GM12878 (cell line): ENCODE measurements at regions not wholly inside any gene's neighbourhood (a gene's known extent, or its start where the extent isn't known, plus 50 kb on each side); places are given as distances from the start of the nearest gene placed in this dataset.

Experiments used
- ATAC-seq: fragments of 200-7000 bp; cut with Tn5 transposase; 3 replicates; pipeline ENCODE4 v1.9.1; 2020; ENCODE audit warnings: mild to moderate bottlenecking, moderate library complexity
- BruUV-seq: library from RNA; stranded (reverse); fragments of 400-500 nt; replicated peaks from 2 replicates; lab custom pipeline; 2021; lab: Mats Ljungman, UMichigan
- CTCF ChIA-PET: fragments of 300-600 bp; sonication (Branson Sonifier 250); formaldehyde crosslinking; extraction: SDS; loops from one replicate; lab custom pipeline; 2021; ENCODE audit warnings: inconsistent platforms; lab: Yijun Ruan, JAX
- POLR2A ChIA-PET: fragments of 350-600 bp; formaldehyde crosslinking; extraction: SDS; loops from one replicate; lab custom pipeline; 2021; ENCODE audit warnings: inconsistent platforms; lab: Charles Lee
- RAD21 ChIA-PET: fragments of 300-600 bp; sonication (Branson Sonifier 250); formaldehyde crosslinking; loops from one replicate; lab custom pipeline; 2023; ENCODE audit warnings: antibody characterized with exemption; ENCODE audit not compliant: unreplicated experiment; lab: Charles Lee
- SMC1A ChIA-PET: fragments of 300-600 bp; sonication (Branson Sonifier 250); formaldehyde crosslinking; loops from one replicate; lab custom pipeline; 2023; ENCODE audit not compliant: unreplicated experiment, uncharacterized antibody; lab: Charles Lee
- DNase-seq: peaks from one replicate; pipeline ENCODE4 v3.0.0-alpha.2; 2011; ENCODE audit warnings: low read depth, low spot score
- FAIRE-seq: peaks from 3 replicates; lab custom pipeline; 2011; peaks lifted over from hg19 to GRCh38; lab: Jason Lieb, UNC
- H2AFZ ChIP-seq: 2 replicates; pipeline ENCODE4 v1.6.0; 2011; ENCODE audit warnings: low read depth, low read length, control low read depth; ENCODE audit not compliant: control insufficient read depth
- H3K27ac ChIP-seq: 2 replicates; pipeline ENCODE4 v1.5.1; 2011; ENCODE audit warnings: control low read depth; ENCODE audit not compliant: control insufficient read depth, insufficient read depth
- H3K27me3 ChIP-seq, 2 experiments: replicated peaks in 1 of 2; 2 replicates each; pipeline versions ENCODE4 v1.6.0 to v1.6.1; 2011; ENCODE audit warnings: low read length in 1 of 2; ENCODE audit not compliant: control insufficient read depth in 2 of 2, insufficient read depth in 2 of 2
- H3K36me3 ChIP-seq, 2 experiments: 2 replicates each; pipeline ENCODE4 v1.5.1; 2011; ENCODE audit warnings: low read length in 1 of 2; ENCODE audit not compliant: control insufficient read depth in 2 of 2, insufficient read depth in 2 of 2
- H3K4me1 ChIP-seq: 2 replicates; pipeline ENCODE4 v1.6.1; 2011; ENCODE audit warnings: mild to moderate bottlenecking, low read length, moderate library complexity, mixed read lengths; ENCODE audit not compliant: control insufficient read depth, insufficient read depth
- H3K4me2 ChIP-seq: 2 replicates; pipeline ENCODE4 v1.6.0; 2011; ENCODE audit warnings: control low read depth; ENCODE audit not compliant: control insufficient read depth, insufficient read depth
- H3K4me3 ChIP-seq: fragments of 200-600 bp; sonication (generic); 2 replicates; pipeline ENCODE4 v1.5.1; 2016
- H3K79me2 ChIP-seq: 2 replicates; pipeline ENCODE4 v1.6.0; 2011; ENCODE audit warnings: low read length; ENCODE audit not compliant: control insufficient read depth, insufficient read depth
- H3K9ac ChIP-seq: 2 replicates; pipeline ENCODE4 v1.8.0; 2011; ENCODE audit warnings: low read length, control low read depth, mixed read lengths; ENCODE audit not compliant: control insufficient read depth, insufficient read depth
- H3K9me3 ChIP-seq: replicated peaks from 3 replicates; pipeline ENCODE4 v1.5.1; 2011; ENCODE audit warnings: mild to moderate bottlenecking, low read length; ENCODE audit not compliant: control insufficient read depth, insufficient read depth
- H4K20me1 ChIP-seq: 2 replicates; pipeline ENCODE4 v1.6.0; 2011; ENCODE audit not compliant: control insufficient read depth, insufficient read depth
- CHD1 ChIP-seq: IDR thresholded peaks from 2 replicates; pipeline ENCODE4 v1.6.1; 2012; ENCODE audit warnings: low read depth, low read length, improper control_type of control experiment
- GATAD2B ChIP-seq: fragments of 450-650 bp; conservative IDR thresholded peaks from 2 replicates; pipeline ENCODE4 v1.6.1; 2017; ENCODE audit warnings: low read depth, mild to moderate bottlenecking, moderate library complexity
- MTA3 ChIP-seq: IDR thresholded peaks from 2 replicates; pipeline ENCODE4 v1.6.1; 2012; ENCODE audit warnings: low read length, inconsistent platforms, borderline replicate concordance
- NR2F1 ChIP-seq: fragments of 450-650 bp; conservative IDR thresholded peaks from 2 replicates; pipeline ENCODE4 v1.6.1; 2017; ENCODE audit warnings: mild to moderate bottlenecking
- NRF1 ChIP-seq: conservative IDR thresholded peaks from 2 replicates; pipeline ENCODE4 v1.6.1; 2011; ENCODE audit warnings: mild to moderate bottlenecking, low read depth, low read length, improper control_type of control experiment
- SIX5 ChIP-seq: IDR thresholded peaks from 2 replicates; pipeline ENCODE4 v1.6.1; 2011; ENCODE audit warnings: mild to moderate bottlenecking, low read depth, low read length, moderate library complexity; ENCODE audit not compliant: severe bottlenecking
- SMAD5 ChIP-seq: IDR thresholded peaks from 2 replicates; pipeline ENCODE4 v1.6.1; 2016; ENCODE audit warnings: antibody characterized with exemption, low read depth
- SUPT20H ChIP-seq: IDR thresholded peaks from 2 replicates; pipeline ENCODE4 v1.6.1; 2011; ENCODE audit warnings: low read depth, mild to moderate bottlenecking, low read length, moderate library complexity, borderline replicate concordance; ENCODE audit not compliant: control insufficient read depth
- WRNIP1 ChIP-seq: IDR thresholded peaks from 2 replicates; pipeline ENCODE4 v1.6.1; 2011; ENCODE audit warnings: low read depth, low read length, improper control_type of control experiment, borderline replicate concordance
- YBX1 ChIP-seq: fragments of 450-650 bp; IDR thresholded peaks from 2 replicates; pipeline ENCODE4 v1.6.1; 2016; ENCODE audit warnings: antibody characterized with exemption
- YY1 ChIP-seq: IDR thresholded peaks from 2 replicates; pipeline ENCODE4 v1.6.1; 2011; ENCODE audit warnings: low read depth, mild to moderate bottlenecking, low read length
- ZNF24 ChIP-seq: fragments of 450-650 bp; IDR thresholded peaks from 2 replicates; pipeline ENCODE4 v1.6.1; 2017; ENCODE audit warnings: antibody characterized with exemption, mild to moderate bottlenecking
- in situ Hi-C: fragments of 300-500 bp; cut with MboI; formaldehyde crosslinking; loops from 9 replicates; pipeline ENCODE4 v1.14.3; 2018; ENCODE audit warnings: mixed read lengths
- intact Hi-C: fragments of 100-400 bp; cut with micrococcal nuclease; formaldehyde crosslinking; loops from one replicate; pipeline ENCODE4 v1.14.2; 2022; ENCODE audit not compliant: unreplicated experiment
- TF ChIP-seq, protein P1 (sequence below): fragments of 450-650 bp; IDR thresholded peaks from 2 replicates; pipeline ENCODE4 v1.6.1; 2017; ENCODE audit warnings: mild to moderate bottlenecking
- TF ChIP-seq, protein P2 (sequence below): IDR thresholded peaks from 2 replicates; pipeline ENCODE4 v1.6.1; 2012; ENCODE audit warnings: mild to moderate bottlenecking, low read depth, low read length
- TF ChIP-seq, protein P3 (sequence below): fragments of 450-650 bp; IDR thresholded peaks from 2 replicates; pipeline ENCODE4 v1.6.1; 2017; ENCODE audit warnings: mild to moderate bottlenecking, moderate library complexity

DNA sequence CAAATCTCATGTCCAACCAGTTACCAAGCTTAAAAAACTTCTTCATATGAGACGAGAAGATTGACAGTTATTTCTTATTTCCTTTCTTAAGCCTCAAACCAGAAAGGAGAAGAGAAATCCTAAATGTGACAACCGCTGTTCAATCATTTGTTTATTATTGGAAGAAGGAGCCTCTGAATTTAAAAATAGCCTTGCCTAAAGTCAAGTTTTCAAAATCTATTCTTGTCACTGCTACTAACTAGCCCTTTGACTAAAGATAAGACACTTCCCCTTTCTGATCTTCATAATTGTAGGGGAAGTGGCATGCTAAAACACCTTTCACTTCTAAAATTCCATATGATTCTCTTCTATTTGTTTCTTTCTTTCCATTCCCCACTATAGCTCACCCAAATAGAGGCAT is 106.2 kb upstream of the EMB start (continued):
- TF ChIP-seq SMAD5 (no peak), ZNF24 (no peak), YY1 (no peak)
- TF ChIP-seq, protein P1, sequence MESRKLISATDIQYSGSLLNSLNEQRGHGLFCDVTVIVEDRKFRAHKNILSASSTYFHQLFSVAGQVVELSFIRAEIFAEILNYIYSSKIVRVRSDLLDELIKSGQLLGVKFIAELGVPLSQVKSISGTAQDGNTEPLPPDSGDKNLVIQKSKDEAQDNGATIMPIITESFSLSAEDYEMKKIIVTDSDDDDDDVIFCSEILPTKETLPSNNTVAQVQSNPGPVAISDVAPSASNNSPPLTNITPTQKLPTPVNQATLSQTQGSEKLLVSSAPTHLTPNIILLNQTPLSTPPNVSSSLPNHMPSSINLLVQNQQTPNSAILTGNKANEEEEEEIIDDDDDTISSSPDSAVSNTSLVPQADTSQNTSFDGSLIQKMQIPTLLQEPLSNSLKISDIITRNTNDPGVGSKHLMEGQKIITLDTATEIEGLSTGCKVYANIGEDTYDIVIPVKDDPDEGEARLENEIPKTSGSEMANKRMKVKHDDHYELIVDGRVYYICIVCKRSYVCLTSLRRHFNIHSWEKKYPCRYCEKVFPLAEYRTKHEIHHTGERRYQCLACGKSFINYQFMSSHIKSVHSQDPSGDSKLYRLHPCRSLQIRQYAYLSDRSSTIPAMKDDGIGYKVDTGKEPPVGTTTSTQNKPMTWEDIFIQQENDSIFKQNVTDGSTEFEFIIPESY = no peak

DNA sequence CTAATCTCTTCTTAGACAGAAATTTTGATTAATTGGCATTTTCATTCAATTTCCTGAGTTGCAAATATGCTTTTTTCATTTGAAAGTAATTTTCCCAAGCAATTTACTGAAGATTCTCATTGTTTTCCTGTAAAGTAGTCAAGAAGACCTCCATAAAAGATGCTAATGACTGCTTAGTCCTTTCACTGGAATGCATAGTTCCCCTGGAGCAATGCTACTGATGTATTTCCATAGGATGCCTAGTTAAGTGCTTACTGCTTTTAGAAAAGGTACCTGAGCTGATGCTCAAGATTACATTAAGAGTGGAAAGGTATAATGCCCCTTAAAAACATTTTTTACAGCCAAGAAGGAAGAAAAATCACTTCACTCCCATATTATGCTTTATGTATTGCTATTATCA is 109.2 kb upstream of the EMB start:
- Histone ChIP-seq H3K27ac (no peak overlapping the region), H3K4me2 (no peak overlapping the region), H3K4me3 (no peak overlapping the region), H3K9me3 (no peaks in the 10 kb centered on the region), H2AFZ (no peak overlapping the region), H3K36me3 (no peaks in the 10 kb centered on the region), H4K20me1 (no peaks in the 10 kb centered on the region), H3K27me3 (no peaks in the 10 kb centered on the region), H3K79me2 (no peaks in the 10 kb centered on the region), H3K9ac (no peak overlapping the region), H3K4me1 (peaks cover 5% of the 10 kb centered on the region)
- ChIA-PET RAD21 (no interaction called here), CTCF (no interaction called here), SMC1A (no interaction called here), POLR2A (no interaction called here)
- FAIRE-seq (no peak), ATAC-seq (no peak), DNase-seq (no peak)
- in situ Hi-C loops (no loop called here), intact Hi-C loops (no loop called here)
- no TSS peak for BruUV-seq
- TF ChIP-seq, protein P2, sequence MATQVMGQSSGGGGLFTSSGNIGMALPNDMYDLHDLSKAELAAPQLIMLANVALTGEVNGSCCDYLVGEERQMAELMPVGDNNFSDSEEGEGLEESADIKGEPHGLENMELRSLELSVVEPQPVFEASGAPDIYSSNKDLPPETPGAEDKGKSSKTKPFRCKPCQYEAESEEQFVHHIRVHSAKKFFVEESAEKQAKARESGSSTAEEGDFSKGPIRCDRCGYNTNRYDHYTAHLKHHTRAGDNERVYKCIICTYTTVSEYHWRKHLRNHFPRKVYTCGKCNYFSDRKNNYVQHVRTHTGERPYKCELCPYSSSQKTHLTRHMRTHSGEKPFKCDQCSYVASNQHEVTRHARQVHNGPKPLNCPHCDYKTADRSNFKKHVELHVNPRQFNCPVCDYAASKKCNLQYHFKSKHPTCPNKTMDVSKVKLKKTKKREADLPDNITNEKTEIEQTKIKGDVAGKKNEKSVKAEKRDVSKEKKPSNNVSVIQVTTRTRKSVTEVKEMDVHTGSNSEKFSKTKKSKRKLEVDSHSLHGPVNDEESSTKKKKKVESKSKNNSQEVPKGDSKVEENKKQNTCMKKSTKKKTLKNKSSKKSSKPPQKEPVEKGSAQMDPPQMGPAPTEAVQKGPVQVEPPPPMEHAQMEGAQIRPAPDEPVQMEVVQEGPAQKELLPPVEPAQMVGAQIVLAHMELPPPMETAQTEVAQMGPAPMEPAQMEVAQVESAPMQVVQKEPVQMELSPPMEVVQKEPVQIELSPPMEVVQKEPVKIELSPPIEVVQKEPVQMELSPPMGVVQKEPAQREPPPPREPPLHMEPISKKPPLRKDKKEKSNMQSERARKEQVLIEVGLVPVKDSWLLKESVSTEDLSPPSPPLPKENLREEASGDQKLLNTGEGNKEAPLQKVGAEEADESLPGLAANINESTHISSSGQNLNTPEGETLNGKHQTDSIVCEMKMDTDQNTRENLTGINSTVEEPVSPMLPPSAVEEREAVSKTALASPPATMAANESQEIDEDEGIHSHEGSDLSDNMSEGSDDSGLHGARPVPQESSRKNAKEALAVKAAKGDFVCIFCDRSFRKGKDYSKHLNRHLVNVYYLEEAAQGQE = no peak
- no peak for TF ChIP-seq YBX1
- no peak for TF ChIP-seq CHD1
- TF ChIP-seq NR2F1 = no peak
- TF ChIP-seq SUPT20H = no peak
- no peak for TF ChIP-seq WRNIP1
- TF ChIP-seq GATAD2B = no peak
- TF ChIP-seq, protein P3, sequence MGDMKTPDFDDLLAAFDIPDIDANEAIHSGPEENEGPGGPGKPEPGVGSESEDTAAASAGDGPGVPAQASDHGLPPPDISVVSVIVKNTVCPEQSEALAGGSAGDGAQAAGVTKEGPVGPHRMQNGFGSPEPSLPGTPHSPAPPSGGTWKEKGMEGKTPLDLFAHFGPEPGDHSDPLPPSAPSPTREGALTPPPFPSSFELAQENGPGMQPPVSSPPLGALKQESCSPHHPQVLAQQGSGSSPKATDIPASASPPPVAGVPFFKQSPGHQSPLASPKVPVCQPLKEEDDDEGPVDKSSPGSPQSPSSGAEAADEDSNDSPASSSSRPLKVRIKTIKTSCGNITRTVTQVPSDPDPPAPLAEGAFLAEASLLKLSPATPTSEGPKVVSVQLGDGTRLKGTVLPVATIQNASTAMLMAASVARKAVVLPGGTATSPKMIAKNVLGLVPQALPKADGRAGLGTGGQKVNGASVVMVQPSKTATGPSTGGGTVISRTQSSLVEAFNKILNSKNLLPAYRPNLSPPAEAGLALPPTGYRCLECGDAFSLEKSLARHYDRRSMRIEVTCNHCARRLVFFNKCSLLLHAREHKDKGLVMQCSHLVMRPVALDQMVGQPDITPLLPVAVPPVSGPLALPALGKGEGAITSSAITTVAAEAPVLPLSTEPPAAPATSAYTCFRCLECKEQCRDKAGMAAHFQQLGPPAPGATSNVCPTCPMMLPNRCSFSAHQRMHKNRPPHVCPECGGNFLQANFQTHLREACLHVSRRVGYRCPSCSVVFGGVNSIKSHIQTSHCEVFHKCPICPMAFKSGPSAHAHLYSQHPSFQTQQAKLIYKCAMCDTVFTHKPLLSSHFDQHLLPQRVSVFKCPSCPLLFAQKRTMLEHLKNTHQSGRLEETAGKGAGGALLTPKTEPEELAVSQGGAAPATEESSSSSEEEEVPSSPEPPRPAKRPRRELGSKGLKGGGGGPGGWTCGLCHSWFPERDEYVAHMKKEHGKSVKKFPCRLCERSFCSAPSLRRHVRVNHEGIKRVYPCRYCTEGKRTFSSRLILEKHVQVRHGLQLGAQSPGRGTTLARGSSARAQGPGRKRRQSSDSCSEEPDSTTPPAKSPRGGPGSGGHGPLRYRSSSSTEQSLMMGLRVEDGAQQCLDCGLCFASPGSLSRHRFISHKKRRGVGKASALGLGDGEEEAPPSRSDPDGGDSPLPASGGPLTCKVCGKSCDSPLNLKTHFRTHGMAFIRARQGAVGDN = no peak
- no peak for TF ChIP-seq MTA3
- no peak for TF ChIP-seq SIX5
- TF ChIP-seq NRF1 = no peak
